ENCODE measurements at regions not wholly inside any gene's neighbourhood (a gene's known extent, or its start where the extent isn't known, plus 50 kb on each side); places are given as distances from the start of the nearest gene placed in this dataset.
"Not testable (repeated sequence)": the region's sequence is repeated elsewhere in the genome, so short reads cannot be mapped to it uniquely, and the experiment has no call there.

DNA sequence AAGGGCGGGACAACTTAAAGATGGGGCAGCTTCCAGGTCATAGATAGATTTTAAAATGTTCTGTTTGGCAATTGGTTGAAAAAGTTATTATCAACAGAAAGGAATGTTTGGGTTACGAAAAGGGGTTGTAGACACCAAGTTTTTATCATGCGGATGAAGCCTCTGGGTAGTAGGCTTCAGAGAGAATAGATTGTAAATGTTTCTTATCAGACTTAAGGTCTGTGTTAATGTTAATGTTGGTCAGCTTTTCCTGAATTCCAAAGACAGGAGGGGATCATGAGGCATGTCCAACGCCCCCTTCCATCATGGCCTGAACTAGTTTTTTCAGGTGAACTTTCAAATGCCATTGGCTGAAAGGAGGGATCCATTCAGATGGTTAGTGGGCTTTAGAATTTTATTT lies 84.2 kb upstream of the KIF5B start:
- DNase-seq: no peak

DNA sequence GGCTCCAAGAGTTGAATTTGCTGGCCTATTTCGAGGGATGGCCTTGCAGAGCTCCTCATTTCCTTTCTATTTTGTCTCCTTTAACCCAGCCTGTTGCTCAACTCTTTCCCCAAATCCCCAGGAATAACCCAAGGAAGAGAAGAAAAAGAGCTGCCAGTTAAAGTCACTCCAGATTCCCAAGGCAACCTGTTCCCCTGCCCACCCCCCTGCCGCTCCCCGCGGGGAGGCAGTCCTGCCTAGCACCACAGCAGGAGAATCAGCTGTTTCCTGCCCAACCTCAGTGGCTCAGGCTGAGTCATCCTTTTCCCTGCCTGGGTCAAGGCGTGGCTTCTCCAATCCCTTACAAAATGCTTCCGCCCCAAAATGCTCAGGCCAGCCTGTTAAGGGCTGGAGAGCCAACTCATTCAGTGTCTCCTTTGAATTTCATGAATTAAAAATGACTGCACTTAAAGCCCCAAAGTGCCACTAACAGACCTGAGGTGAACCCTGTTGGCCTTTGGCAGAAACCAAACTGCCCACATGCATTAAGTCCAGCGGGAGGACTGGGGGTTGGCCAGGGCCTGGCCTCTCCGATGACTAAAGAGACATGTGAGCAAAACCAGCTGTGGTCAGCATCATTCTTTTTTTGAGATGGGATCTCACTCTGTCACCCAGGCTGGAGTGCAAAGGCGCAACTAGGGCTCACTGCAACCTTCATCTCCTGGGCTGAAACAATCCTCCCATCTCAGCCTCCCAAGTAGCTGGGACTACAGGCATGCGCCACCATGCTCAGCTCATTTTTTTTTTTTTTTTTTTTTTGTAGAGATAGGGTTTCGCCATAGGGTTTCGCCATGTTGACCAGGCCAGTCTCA lies 83.2 kb upstream of the KIF5B start:
- peak; percentile 51 to 79 for DNase-seq

DNA sequence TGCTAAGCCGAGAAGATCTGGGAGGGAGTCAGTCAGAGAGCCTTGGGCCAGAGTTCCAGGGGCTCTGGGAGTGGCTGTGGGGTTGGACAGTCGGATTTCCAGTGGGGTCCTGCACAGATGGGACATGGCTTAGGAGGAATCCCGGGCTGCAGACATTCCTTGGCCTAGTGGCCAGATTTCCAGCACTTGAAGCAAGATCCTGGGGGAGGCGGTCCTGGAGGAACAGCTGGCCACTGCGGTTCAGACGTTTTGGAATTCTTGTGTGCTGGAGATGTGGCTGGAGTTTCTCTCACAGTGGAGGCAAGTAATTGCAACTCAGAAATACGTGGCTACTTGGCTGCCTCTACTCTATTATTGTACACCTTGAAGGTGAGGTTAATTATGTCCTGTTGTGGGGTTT lies 80.7 kb upstream of the KIF5B start:
- DNase-seq: not testable (repeated sequence)

DNA sequence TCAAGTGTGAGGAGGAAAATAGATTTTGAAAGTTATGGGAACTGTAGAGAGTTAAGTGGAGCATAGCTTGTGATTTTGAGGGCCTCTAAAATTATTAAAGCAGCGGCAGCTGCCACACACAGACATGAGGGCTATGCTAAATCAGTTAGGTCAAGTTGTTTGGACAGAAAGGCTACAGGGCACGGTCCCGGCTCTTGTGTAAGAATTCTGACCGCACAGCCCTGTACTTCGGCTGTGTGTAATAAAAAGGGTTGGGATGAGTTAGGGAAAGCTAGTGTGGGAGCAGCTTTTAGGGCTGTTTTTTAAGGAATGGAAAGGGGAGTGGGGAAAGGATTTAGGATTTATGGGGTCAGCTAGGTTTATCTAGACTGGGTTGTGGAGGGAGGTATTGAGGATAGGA lies 79.6 kb upstream of the KIF5B start:
- DNase-seq: not testable (repeated sequence)

DNA sequence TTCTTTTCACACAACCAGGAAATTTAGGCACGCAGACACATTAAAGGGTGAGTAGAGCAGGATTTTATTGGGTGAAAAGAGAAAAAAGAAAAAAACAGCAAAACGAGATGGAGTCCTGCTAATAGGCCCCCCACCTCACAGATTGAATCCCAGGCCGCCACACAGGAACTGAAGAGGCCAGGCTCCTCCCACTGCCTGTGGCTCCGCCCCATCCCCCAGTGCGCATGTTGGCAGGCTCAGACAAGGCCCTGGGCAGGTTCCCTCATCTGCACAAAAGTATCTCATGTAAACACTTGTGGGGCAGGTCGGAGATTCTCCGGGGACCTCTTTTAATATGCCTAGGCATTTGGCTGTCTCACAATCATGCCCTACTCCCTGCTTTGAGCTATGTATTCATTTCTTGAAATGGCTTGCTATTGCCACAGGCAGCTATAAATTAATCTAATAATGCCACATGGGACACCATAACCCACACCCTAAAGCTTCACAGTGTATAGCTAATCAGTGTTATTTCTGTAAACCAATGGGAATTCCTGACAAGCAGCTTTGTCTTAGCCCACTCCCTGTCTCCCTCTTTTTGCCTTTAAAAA lies 76.2 kb upstream of the KIF5B start:
- DNase-seq: no peak

DNA sequence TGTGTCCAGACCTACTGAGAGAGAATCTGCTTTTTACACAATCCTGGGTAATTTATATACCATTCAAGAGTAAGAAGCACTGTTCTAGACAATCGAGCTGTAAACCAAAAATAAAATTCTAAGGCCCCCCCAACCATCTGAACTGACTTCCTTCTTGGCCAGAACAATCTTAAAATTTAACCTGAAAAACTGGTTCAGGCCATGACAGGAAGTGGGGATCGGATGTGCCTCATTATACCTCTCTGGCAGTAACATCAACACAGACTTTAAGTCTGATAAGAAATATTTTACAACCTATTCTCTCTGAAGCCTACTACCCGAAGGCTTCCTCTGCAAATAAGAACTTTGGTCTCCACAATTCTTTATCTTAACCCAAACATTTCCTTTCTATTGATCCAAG lies 75.2 kb upstream of the KIF5B start:
- peak in 1 of 2 donors; percentile 43 for DNase-seq

DNA sequence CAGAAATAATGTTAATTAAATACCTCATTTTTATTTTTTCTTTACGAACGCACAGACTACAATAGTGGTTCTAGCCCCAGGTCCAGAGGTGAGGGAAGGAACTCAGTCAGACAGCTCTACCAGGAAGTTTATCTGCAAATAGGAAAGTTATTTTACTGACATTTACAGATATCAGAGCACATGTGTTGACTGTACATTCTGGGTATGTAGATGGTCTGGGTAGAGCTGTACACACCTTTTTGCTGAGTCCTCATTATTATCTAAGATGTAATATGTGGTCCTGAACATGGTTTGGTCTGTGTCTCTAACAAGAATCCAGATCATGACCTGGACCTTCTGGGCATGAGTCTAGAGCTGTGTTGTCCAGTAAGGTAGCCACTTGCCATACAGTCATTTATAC lies 74.6 kb upstream of the KIF5B start:
- DNase-seq: no peak

DNA sequence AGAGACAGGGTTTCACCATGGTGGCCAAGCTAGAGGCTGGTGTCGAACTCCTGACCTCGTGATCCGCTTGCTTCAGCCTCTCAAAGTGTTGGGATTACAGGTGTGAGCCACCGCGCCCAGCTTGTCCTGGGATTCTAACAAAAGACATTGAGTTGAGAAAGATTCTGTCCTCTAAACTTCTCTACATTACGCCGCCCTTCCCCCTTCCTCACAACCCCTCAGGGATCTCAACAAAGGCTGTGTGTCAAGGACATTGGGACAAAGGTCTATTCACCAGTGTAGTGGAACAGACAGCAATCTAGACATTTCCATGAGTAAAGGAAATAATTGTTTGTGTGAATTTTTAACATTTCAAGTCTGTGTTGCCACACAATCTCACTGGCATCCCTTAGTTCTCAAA lies 68.8 kb upstream of the KIF5B start:
- DNase-seq: no peak

DNA sequence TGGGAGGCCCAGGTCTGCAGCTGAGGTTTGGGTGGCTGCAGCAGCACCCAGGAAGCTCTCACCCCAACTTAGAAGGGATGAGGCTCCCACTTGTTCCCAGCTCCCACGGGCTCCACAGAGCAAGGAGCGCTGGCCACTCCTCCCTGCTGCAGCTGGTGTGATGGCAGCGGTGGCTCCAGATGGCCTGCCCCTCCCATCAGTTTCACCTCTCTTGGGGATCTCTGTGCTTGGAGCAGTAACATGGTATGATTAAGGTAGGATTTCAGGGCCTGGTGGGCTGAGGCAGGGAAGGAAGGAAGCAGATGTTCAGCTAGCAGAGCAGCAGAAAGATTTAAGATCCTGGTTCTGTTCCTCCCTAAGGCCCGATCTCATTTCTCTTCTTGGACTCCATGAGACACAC lies 66.8 kb upstream of the KIF5B start:
- no peak for DNase-seq

DNA sequence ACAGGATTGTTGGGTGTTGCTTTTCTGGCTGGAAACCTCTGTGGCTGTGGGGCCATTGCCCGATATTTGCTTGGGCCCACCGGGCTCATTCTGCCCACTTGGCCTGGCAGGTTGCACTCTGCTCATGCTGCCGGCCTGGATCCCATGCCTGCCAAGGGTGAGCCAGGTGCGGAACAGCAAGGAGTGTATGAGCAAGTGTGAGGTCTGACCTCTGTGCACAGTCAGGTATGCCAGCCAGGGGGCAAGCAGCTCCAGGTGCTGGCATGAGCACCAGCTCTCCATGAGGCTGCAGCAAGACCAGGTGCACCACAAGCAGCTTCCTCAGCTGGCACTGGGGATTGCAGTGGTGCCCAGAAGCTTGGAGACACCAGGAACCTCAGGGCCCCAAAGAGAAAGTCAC lies 65.4 kb upstream of the KIF5B start:
- no peak for DNase-seq

DNA sequence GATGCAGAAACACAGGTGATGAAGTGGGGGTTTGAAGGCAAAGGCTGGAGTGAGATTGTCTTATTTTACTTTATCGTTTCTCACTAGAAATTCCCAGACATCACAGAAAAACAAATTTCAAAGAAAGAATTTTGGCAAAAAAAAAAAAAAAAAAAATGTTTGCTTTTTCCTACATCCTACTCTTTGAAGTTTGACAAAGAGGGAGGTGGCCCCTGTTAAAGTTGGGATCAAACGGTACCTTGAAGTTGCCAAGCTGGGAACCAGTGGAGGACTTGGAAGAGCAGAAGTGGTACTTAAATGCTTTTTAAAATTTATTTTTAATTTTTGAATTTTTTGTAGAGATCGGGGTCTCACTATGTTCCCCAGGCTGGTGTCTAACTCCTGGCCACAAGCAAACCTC lies 63.9 kb upstream of the KIF5B start:
- no peak for DNase-seq

DNA sequence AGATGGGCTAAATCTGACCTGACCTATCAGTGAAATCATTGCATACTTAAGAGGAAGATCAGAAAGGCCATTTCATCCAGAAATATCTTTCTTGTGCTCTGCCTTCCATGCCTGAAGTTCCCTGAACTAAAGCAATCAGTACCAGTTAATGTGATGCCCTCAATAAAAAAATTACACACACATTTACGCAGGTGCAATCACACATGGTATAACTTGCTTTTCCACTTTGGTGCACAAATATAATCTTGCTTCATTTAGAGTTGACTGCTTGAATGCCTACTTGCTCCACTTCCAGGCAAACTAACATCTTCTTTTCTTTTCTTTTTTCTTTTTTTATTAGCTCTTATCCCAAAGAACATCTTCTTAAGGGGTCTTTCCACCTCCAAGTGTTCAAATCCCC lies 58.3 kb upstream of the KIF5B start:
- DNase-seq: no peak

DNA sequence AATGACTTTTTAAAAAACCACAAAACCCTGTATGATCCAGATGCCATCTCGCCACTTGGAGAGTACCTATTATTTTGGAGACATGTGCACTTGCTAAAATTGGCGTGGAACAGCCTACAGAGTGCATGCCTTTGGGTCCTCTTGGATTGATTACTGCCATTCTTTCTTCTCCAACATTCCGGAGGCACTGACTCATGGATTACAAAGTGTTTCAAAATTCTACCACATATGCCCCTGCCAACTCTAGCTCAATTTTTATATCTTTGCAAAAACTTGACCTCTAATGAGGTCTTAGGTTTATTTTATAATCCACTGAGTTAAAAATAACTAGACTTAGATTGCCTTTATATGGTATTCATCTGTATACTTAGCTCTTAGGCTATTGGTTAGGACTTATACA lies 55.8 kb upstream of the KIF5B start:
- DNase-seq: no peak

DNA sequence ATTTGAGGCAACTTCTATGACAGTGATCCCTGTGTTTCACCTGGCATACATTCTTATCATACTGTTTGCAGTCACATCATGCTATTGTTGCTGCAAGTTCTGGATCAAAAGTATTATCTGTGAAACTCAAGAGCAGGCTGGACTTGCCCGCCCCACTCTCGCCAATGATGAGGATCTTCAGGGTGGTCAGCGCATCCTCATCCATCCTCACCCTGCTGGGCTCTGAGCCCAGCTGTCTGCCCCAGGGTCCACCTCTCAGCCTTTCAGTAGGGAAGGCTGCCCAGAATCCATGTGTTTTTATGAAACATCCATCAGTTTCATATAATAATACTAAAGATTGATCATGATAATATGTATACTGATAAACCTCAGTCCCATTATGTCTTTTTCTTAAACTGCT lies 55.4 kb upstream of the KIF5B start:
- no peak for DNase-seq

DNA sequence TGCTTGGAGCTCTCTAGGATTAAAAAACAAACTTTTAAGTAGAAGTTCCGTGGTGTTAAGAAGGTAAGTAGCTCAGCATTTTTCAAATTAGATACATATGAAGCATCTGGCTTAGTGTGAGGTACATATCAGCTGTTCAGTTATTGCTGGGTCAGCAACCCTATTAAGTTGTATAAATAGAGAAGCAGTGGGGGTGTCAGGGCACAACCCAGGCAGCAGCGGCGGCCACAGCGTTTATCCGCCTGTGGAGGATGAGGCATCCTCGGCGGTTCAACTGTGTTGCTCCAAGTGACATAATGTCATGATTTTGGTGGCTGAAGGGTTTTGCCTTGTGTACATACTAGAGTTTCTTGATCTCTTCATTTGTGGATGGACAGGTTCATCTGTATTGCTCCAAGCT lies 54.6 kb upstream of the KIF5B start:
- no peak for DNase-seq

DNA sequence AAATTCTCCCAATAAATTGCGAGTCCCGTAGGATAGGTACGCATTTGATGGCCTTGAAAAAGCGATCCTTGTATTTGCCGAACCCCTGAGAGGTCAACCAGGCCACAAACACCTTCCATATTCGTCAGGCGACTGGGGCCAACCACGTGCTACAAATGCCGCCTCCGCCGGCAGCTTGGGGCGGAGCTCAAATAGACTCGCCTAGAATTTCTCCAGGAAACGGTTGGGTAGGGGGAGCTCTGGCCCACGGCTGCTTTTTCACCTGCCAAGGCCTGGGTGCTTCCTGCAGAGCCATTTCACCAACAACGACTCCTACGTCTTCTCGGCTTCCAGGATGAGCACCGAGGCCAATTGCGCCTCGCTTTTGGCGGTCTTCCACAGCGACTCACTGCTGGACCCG lies 53.4 kb upstream of the KIF5B start:
- no peak for DNase-seq

Measured in bone marrow (tissue), 2 donors.